ENCODE measurements at regions not wholly inside any gene's neighbourhood (a gene's known extent, or its start where the extent isn't known, plus 50 kb on each side); places are given as distances from the start of the nearest gene placed in this dataset.

- no peak for TF ChIP-seq ISL1 (CRISPR knock-in tag; IDR thresholded peaks at IDR 0.05)
- no peak for TF ChIP-seq PATZ1 (CRISPR knock-in tag; IDR thresholded peaks at IDR 0.05; ENCODE audit: borderline replicate concordance)
- TF ChIP-seq ARNTL (CRISPR knock-in tag; IDR thresholded peaks at IDR 0.05; ENCODE audit: borderline replicate concordance, low read depth): no peak
- no peak for TF ChIP-seq ESRRG (CRISPR knock-in tag; IDR thresholded peaks at IDR 0.05)
- no peak for TF ChIP-seq ZFP30 (CRISPR knock-in tag; IDR thresholded peaks at IDR 0.05)
- TF ChIP-seq RARB (CRISPR knock-in tag; IDR thresholded peaks at IDR 0.05): no peak
- TF ChIP-seq PPARA (CRISPR knock-in tag; IDR thresholded peaks at IDR 0.05; ENCODE audit: borderline replicate concordance): no peak
- no peak for TF ChIP-seq POU6F1 (CRISPR knock-in tag; IDR thresholded peaks at IDR 0.05; ENCODE audit: borderline replicate concordance, low read depth)
Observed at GRCh38 chr11:32005786-32006416, 85.0 kb upstream of the RCN1 start.
